SK-N-SH (cell line): ENCODE measurements at regions not wholly inside any gene's neighbourhood (a gene's known extent, or its start where the extent isn't known, plus 50 kb on each side); places are given as distances from the start of the nearest gene placed in this dataset.

Experiments used
- CTCF ChIA-PET: fragments of 300-600, 350-600 bp; formaldehyde crosslinking; extraction: SDS; loops from one replicate; lab custom pipeline; 2021; lab: Yijun Ruan, JAX
- POLR2A ChIA-PET: fragments of 350-600 bp; sonication (Branson Sonifier 250); formaldehyde crosslinking; extraction: SDS; loops from one replicate; lab custom pipeline; 2020; ENCODE audit warnings: antibody characterized with exemption, inconsistent platforms; lab: Yijun Ruan, JAX
- DNase-seq: peaks from one replicate; pipeline ENCODE4 v3.0.0; 2012
- H2AFZ ChIP-seq: fragments of 200-600 bp; sonication (generic); 2 replicates; pipeline ENCODE4 v1.8.1; 2016; ENCODE audit warnings: antibody characterized with exemption, mild to moderate bottlenecking, low read depth
- H3F3A ChIP-seq: fragments of 200-600 bp; sonication (generic); replicated peaks from 2 replicates; pipeline ENCODE3; 2016; ENCODE audit warnings: antibody characterized with exemption, mild to moderate bottlenecking; ENCODE audit not compliant: insufficient read depth
- H3K27ac ChIP-seq, 2 experiments: fragments of 200-500 bp in 1 of 2; fragments of 200-600 bp in 1 of 2; sonication (Bioruptor generic) in 1 of 2; sonication (generic), shearing (Covaris generic) in 1 of 2; 2 replicates each; pipeline versions ENCODE4 v1.5.1 to v1.6.1; 2014 to 2016; ENCODE audit warnings: low read depth in 2 of 2, inconsistent platforms in 1 of 2, low read length in 1 of 2, mild to moderate bottlenecking in 1 of 2, mixed read lengths in 1 of 2
- H3K27me3 ChIP-seq: fragments of 200-600 bp; sonication (generic), shearing (Covaris generic); 2 replicates; pipeline ENCODE4 v1.6.1; 2016; ENCODE audit warnings: mixed run types; ENCODE audit not compliant: insufficient read depth
- H3K36me3 ChIP-seq, 2 experiments: fragments of 200-500 bp in 1 of 2; fragments of 200-600 bp in 1 of 2; sonication (Bioruptor generic) in 1 of 2; sonication (generic) in 1 of 2; replicated peaks in 1 of 2; 2 replicates each; pipeline versions ENCODE3 to v1.5.1; 2014 to 2016; ENCODE audit warnings: low read length in 1 of 2, mild to moderate bottlenecking in 1 of 2; ENCODE audit not compliant: insufficient read depth in 2 of 2, control insufficient read depth in 1 of 2
- H3K4me1 ChIP-seq, 2 experiments: fragments of 200-500 bp in 1 of 2; fragments of 200-600 bp in 1 of 2; sonication (Bioruptor generic) in 1 of 2; sonication (generic), shearing (Covaris generic) in 1 of 2; 2 replicates each; pipeline versions ENCODE4 v1.5.1 to v1.6.1; 2014 to 2016; ENCODE audit warnings: low read depth in 1 of 2, low read length in 1 of 2, mixed run types in 1 of 2; ENCODE audit not compliant: insufficient read depth in 2 of 2, control insufficient read depth in 1 of 2
- H3K4me2 ChIP-seq: fragments of 200-600 bp; sonication (generic), shearing (Covaris generic); 2 replicates; pipeline ENCODE4 v1.6.1; 2017; ENCODE audit warnings: mixed run types
- H3K4me3 ChIP-seq, 2 experiments: fragments of 200-500 bp in 1 of 2; fragments of 200-600 bp in 1 of 2; sonication (Bioruptor generic) in 1 of 2; sonication (generic), shearing (Covaris generic) in 1 of 2; 2 replicates each; pipeline versions ENCODE4 v1.5.1 to v1.8.1; 2014 to 2016; ENCODE audit warnings: low read depth in 2 of 2, inconsistent platforms in 1 of 2, low read length in 1 of 2, mild to moderate bottlenecking in 1 of 2, mixed read lengths in 1 of 2, moderate library complexity in 1 of 2
- H3K79me2 ChIP-seq: fragments of 200-600 bp; sonication (generic); 2 replicates; pipeline ENCODE4 v1.8.1; 2017; ENCODE audit warnings: mild to moderate bottlenecking; ENCODE audit not compliant: insufficient read depth
- H3K9ac ChIP-seq: fragments of 200-600 bp; sonication (generic); 2 replicates; pipeline ENCODE4 v1.6.1; 2017; ENCODE audit warnings: mixed run types
- H3K9me2 ChIP-seq: fragments of 200-600 bp; sonication (generic); 2 replicates; pipeline ENCODE4 v1.6.1; 2017; ENCODE audit warnings: mixed run types
- H3K9me3 ChIP-seq: fragments of 200-600 bp; sonication (generic); 2 replicates; pipeline ENCODE4 v1.6.1; 2017; ENCODE audit warnings: mixed run types, mild to moderate bottlenecking, moderate library complexity
- H4K20me1 ChIP-seq: fragments of 200-600 bp; sonication (generic); 2 replicates; pipeline ENCODE4 v1.6.1; 2017; ENCODE audit warnings: mild to moderate bottlenecking, mixed run types; ENCODE audit not compliant: insufficient read depth
- EZH2phosphoT487 ChIP-seq: fragments of 200-600 bp; sonication (generic); IDR thresholded peaks from 2 replicates; pipeline ENCODE4 v1.6.1; 2017; ENCODE audit warnings: low read depth, mixed run types, mild to moderate bottlenecking, antibody characterized with exemption, moderate library complexity, borderline replicate concordance
- FOSL2 ChIP-seq: IDR thresholded peaks from 2 replicates; pipeline ENCODE4 v1.4.0; 2012; ENCODE audit warnings: low read depth, mild to moderate bottlenecking, moderate library complexity, borderline replicate concordance
- FOXJ3 ChIP-seq: sonication (generic); formaldehyde crosslinking; IDR thresholded peaks from 2 replicates; pipeline ENCODE4 v1.5.1; 2020; ENCODE audit warnings: mild to moderate bottlenecking, missing genetic modification reagents
- GABPA ChIP-seq: IDR thresholded peaks from 2 replicates; pipeline ENCODE4 v1.4.0; 2012; ENCODE audit warnings: low read depth, mild to moderate bottlenecking
- MEF2A ChIP-seq: IDR thresholded peaks from 2 replicates; pipeline ENCODE4 v1.4.0; 2012; ENCODE audit warnings: low read depth, borderline replicate concordance
- NRF1 ChIP-seq: IDR thresholded peaks from 2 replicates; pipeline ENCODE4 v1.6.1; 2012; ENCODE audit warnings: low read depth, mild to moderate bottlenecking, low read length
- RAD21 ChIP-seq: IDR thresholded peaks from 2 replicates; pipeline ENCODE4 v1.6.1; 2012; ENCODE audit warnings: mild to moderate bottlenecking, low read length
- RCOR1 ChIP-seq: fragments of 150-350 bp; IDR thresholded peaks from 2 replicates; pipeline ENCODE4 v1.6.1; 2017; ENCODE audit warnings: antibody characterized with exemption, low read length
- RFX5 ChIP-seq: IDR thresholded peaks from 2 replicates; pipeline ENCODE4 v1.6.1; 2012; ENCODE audit warnings: mild to moderate bottlenecking, improper control_type of control experiment, low read length
- RXRA ChIP-seq: IDR thresholded peaks from 2 replicates; pipeline ENCODE4 v1.4.0; 2012; ENCODE audit warnings: low read depth, mild to moderate bottlenecking, borderline replicate concordance
- SIN3A ChIP-seq: IDR thresholded peaks from 2 replicates; pipeline ENCODE4 v1.6.1; 2012; ENCODE audit warnings: low read depth, mild to moderate bottlenecking, low read length, moderate library complexity, borderline replicate concordance
- TAF1 ChIP-seq: IDR thresholded peaks from 2 replicates; pipeline ENCODE4 v1.6.1; 2012; ENCODE audit warnings: low read depth, mild to moderate bottlenecking, low read length, moderate library complexity, borderline replicate concordance
- YY1 ChIP-seq: IDR thresholded peaks from 2 replicates; pipeline ENCODE4 v1.4.0; 2012; ENCODE audit warnings: low read depth, mild to moderate bottlenecking
- TF ChIP-seq, protein P1 (sequence below): IDR thresholded peaks from 2 replicates; pipeline ENCODE4 v1.4.0; 2012; ENCODE audit warnings: low read depth, borderline replicate concordance
- TF ChIP-seq, protein P2 (sequence below): IDR thresholded peaks from 2 replicates; pipeline ENCODE4; 2012
- TF ChIP-seq, protein P3 (sequence below): IDR thresholded peaks from 2 replicates; pipeline ENCODE4 v1.6.1; 2012; ENCODE audit warnings: mild to moderate bottlenecking, low read depth, low read length, moderate library complexity

DNA sequence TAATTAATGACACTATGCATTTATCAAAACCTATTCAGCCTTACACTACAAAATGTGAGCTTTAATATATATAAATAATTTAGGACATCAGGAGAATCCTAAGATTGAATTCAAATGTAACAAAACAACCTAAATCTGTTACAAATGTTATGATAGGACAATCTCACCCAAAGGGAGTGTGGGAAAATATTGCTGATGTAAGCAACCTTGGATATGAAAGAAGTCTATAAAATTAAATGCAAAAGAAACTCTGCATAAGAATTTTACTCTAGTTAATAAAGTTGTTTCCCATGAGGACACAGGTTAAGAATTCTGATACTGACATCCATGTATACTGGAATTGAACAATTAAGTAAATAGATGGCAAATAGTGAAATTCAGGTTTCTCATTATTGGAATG lies 424.5 kb upstream of the MON1B start:
- DNase-seq: no peak
- Histone ChIP-seq H3K4me2 (no peak overlapping the region), H3K4me3 (no peak overlapping the region), H3K27me3 (no peaks in the 10 kb centered on the region), H3K9ac (no peak overlapping the region)
- no peak for TF ChIP-seq RCOR1
- TF ChIP-seq RFX5: no peak
- TF ChIP-seq SIN3A: no peak
- no peak for TF ChIP-seq RXRA
- TF ChIP-seq, protein P1, sequence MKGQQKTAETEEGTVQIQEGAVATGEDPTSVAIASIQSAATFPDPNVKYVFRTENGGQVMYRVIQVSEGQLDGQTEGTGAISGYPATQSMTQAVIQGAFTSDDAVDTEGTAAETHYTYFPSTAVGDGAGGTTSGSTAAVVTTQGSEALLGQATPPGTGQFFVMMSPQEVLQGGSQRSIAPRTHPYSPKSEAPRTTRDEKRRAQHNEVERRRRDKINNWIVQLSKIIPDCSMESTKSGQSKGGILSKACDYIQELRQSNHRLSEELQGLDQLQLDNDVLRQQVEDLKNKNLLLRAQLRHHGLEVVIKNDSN: no peak
- TF ChIP-seq GABPA: no peak
- TF ChIP-seq FOSL2: no peak
- TF ChIP-seq NRF1: no peak
- no peak for TF ChIP-seq FOXJ3
- TF ChIP-seq, protein P2, sequence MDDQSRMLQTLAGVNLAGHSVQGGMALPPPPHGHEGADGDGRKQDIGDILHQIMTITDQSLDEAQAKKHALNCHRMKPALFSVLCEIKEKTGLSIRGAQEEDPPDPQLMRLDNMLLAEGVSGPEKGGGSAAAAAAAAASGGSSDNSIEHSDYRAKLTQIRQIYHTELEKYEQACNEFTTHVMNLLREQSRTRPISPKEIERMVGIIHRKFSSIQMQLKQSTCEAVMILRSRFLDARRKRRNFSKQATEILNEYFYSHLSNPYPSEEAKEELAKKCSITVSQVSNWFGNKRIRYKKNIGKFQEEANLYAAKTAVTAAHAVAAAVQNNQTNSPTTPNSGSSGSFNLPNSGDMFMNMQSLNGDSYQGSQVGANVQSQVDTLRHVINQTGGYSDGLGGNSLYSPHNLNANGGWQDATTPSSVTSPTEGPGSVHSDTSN: no peak
- TF ChIP-seq, protein P3, sequence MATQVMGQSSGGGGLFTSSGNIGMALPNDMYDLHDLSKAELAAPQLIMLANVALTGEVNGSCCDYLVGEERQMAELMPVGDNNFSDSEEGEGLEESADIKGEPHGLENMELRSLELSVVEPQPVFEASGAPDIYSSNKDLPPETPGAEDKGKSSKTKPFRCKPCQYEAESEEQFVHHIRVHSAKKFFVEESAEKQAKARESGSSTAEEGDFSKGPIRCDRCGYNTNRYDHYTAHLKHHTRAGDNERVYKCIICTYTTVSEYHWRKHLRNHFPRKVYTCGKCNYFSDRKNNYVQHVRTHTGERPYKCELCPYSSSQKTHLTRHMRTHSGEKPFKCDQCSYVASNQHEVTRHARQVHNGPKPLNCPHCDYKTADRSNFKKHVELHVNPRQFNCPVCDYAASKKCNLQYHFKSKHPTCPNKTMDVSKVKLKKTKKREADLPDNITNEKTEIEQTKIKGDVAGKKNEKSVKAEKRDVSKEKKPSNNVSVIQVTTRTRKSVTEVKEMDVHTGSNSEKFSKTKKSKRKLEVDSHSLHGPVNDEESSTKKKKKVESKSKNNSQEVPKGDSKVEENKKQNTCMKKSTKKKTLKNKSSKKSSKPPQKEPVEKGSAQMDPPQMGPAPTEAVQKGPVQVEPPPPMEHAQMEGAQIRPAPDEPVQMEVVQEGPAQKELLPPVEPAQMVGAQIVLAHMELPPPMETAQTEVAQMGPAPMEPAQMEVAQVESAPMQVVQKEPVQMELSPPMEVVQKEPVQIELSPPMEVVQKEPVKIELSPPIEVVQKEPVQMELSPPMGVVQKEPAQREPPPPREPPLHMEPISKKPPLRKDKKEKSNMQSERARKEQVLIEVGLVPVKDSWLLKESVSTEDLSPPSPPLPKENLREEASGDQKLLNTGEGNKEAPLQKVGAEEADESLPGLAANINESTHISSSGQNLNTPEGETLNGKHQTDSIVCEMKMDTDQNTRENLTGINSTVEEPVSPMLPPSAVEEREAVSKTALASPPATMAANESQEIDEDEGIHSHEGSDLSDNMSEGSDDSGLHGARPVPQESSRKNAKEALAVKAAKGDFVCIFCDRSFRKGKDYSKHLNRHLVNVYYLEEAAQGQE: no peak
- TF ChIP-seq MEF2A: no peak
- no peak for TF ChIP-seq EZH2phosphoT487
- TF ChIP-seq YY1: no peak
- no peak for TF ChIP-seq RAD21
- no peak for TF ChIP-seq TAF1
- TF ChIP-seq, all 33 proteins: peak for 0
- Histone ChIP-seq H3K9me2 (no peaks in the 10 kb centered on the region), H3K9me3 (no peaks in the 10 kb centered on the region), H3K79me2 (no peaks in the 10 kb centered on the region), H4K20me1 (no peaks in the 10 kb centered on the region), H3K36me3 (no peaks in the 10 kb centered on the region), H2AFZ (no peak overlapping the region), H3K27ac (no peak overlapping the region), H3K4me1 (no peaks in the 10 kb centered on the region), H3F3A (no peaks in the 10 kb centered on the region)
- ChIA-PET POLR2A (no interaction called here), CTCF (no interaction called here)
